Adrenal gland (tissue), 5 donors: ENCODE measurements at regions not wholly inside any gene's neighbourhood (a gene's known extent, or its start where the extent isn't known, plus 50 kb on each side); places are given as distances from the start of the nearest gene placed in this dataset.

Experiments used
- POLR2A ChIP-seq, 2 donors: fragments of 450-650 bp; IDR thresholded peaks; one replicate each; pipeline ENCODE4 v1.6.1; 2017; ENCODE audit warnings: antibody characterized with exemption in 2 of 2, mild to moderate bottlenecking in 2 of 2, moderate library complexity in 1 of 2
- TF ChIP-seq, protein P1 (sequence below), 6 experiments: fragments of 450-650 bp in 4 of 6; fragments of 200-600 bp in 2 of 6; sonication (generic) in 1 of 6; IDR thresholded peaks; 1 replicate in 5 of 6; 2 replicates in 1 of 6; pipeline versions ENCODE4 v1.5.1 to v1.8.0; 2016 to 2021; ENCODE audit warnings: antibody characterized with exemption in 6 of 6, mild to moderate bottlenecking in 2 of 6, moderate library complexity in 1 of 6
- donor health status: DM: no; HTN: no; CAD: no.

DNA sequence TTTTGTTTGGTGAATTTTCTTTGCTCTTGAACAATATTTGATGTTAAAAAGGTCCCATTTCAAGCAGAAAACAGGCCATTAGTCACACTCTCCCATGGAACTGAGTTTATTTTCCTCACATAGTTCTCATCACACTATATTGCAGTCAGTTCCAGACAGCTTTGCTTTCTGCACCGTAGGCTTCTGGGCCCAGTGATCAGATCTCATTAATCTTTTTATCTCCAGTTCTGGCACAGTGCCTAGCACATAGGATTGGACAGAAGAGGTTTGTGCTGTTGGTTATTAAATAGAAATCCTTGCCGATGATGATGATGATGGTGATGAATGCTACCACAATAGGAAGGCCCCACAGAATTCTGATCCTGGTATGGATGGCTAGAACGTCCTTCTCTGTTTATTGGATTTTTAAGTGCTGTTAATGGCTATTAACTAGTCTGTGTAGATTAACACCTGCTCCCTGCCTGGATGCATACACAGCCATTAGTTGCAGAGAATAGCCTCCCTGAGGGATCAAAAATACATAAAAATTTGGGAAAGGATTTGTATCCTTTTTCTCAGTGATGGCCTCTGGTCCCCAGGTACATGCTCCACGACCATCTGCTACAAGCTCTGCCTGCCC, 52.0 kb upstream of the NTRK2 start:
- TF ChIP-seq, protein P1, sequence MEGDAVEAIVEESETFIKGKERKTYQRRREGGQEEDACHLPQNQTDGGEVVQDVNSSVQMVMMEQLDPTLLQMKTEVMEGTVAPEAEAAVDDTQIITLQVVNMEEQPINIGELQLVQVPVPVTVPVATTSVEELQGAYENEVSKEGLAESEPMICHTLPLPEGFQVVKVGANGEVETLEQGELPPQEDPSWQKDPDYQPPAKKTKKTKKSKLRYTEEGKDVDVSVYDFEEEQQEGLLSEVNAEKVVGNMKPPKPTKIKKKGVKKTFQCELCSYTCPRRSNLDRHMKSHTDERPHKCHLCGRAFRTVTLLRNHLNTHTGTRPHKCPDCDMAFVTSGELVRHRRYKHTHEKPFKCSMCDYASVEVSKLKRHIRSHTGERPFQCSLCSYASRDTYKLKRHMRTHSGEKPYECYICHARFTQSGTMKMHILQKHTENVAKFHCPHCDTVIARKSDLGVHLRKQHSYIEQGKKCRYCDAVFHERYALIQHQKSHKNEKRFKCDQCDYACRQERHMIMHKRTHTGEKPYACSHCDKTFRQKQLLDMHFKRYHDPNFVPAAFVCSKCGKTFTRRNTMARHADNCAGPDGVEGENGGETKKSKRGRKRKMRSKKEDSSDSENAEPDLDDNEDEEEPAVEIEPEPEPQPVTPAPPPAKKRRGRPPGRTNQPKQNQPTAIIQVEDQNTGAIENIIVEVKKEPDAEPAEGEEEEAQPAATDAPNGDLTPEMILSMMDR (IDR thresholded peaks at IDR 0.05), result no peak
- no peak for TF ChIP-seq POLR2A (IDR thresholded peaks at IDR 0.05)
